Stimulated activated CD8-positive, alpha-beta memory T cell treated with anti-CD3 and anti-CD28 coated beads, Interleukin-4, amount 100 ng/mL, for 48 hours (primary cell): ENCODE measurements at regions not wholly inside any gene's neighbourhood (a gene's known extent, or its start where the extent isn't known, plus 50 kb on each side); places are given as distances from the start of the nearest gene placed in this dataset.
"Not testable (repeated sequence)": the region's sequence is repeated elsewhere in the genome, so short reads cannot be mapped to it uniquely, and the experiment has no call there.

Source experiments
- DNase-seq: peaks from one replicate; pipeline ENCODE4 v3.0.0-alpha.2; 2020

DNA sequence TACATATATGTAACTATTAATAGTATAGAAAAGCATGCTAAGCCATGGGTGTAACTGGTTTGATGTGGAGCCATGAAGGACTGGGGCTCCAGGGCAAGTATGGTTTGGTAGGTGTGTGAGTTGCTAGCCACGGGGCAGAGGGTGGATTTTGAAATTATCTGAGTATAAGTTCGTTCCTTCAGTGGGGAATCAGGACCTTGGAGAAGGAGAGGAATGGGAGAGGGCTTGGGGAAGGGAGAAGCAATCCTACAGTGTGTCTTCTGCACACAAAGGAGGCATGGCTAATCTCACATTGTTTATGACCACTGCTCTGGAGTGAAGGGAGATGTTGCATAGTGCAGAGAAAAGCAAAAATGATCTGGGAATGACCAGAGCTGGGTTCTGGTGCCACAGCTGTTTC, 127.8 kb upstream of the CADM1 start:
- DNase-seq, result no peak

DNA sequence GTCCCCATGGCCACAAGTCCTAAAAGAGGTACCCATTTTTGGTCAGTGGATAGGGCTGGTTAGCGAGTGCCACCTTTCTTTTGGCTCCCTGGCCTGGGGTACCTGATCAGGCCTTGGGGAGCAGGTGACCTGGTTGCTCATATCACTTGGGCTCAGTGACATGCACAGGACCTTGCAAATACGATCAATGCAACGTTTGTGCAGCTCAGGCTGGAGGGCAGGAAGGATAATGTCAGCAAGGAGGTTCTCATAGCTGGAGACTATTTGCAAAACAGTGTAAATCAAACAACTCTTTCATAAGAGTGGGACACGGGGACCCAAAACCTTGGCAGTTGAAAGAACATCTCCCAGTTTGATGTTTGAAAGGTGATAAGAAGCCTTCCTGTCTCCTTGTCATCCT, 127.4 kb upstream of the CADM1 start:
- no peak for DNase-seq

DNA sequence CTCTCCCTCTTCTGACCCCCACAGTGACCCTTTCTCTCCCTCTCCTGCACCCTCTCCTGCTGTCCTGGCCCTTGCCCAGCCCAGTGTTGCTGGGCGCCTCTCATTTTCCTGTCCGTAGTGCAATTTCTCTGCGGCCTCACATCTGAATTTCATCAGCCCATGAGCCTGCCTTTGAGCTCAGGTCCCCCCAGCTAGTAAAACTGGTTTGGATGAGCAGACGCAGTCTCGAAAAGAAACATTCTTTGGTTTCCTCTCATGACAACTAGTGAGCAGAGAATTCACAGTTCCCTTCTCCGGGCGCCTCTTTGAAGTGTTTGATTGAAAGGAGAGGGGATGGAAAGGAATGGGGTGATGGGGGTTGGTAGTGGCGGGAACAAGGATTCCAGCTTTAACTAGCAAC, 126.0 kb upstream of the CADM1 start:
- DNase-seq, result no peak

DNA sequence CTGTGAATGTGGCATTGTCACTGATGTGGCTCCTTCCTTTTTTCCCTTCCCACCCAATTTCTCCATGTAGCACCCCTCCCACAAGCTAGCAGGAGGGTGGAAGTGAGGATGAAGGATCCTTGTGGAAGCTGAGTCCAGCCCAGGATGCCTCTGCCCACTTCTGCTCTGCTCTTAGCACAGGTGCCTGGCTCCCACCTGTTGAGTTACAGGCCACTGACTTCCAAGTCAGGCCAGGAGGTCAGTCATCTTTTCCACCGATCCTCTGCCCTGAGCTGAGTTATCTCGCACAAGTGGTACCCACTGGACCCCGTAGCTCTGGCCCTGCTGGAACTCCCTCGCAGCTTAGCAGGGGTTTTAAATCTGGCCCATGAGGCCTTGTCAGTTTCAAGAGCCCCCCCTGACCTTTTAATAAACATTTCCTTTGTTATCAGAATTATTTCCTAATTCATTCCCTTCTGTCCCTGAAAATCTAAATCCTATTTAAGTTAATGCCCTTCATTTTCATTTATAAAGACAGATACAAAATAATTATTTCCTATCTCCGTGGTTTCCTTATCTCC, 125.3 kb upstream of the CADM1 start:
- no peak for DNase-seq

DNA sequence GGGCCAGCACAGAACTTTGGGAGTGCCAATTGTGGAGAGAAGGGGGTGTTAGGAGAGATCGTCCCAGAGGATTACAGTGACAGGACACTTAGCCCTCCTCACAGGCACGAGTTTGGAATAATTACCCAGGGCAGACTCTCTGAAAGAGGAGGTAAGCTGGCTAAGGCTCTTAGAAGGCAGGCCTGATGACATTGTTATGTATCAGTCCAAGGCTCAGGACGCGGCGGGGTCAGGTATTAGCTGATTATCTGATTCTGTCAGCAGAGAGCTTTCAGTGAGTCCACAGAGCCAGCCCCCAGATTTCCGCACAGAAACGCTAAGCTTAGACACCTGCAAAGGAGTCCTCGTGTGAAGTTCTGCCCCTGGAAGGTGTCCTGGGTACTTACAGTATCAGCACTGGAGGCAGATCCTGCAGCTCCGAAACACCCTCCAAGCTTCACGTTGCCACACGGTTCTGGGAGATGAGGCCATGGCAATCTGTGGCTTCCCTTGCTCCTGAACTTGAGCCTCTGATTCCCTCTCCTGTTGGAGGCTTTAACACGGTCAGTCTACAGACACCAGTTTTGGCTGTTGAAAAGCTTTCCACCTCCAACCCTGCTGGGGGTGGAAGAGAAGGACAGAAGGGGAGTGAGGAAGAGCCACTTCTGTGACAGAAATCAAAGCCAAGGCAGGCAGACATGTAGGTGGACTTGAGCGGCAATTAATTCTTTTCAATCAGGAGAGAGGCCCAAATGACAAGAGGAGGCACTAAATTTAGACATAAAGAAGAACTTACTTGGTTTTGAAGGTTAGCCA, 123.6 kb upstream of the CADM1 start:
- no peak for DNase-seq

DNA sequence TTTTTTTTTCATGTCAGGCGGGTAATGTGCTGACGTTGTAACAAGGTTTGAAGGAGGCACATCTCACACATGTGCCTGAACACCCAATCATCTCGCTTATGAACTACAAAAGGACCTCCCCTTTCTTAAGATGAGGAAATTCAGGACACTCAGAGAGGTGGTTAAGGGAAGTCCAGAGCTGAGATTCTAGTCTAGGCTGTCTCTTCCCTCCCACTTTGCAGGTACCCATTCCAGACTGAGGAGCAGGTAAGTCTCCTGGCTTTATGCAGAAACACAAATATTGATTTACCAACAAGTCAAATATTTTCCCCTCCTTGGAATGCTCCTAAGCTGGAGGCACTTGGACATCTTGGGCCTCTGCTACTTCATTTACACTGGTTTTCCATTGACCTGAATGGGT, 122.9 kb upstream of the CADM1 start:
- DNase-seq, result no peak

DNA sequence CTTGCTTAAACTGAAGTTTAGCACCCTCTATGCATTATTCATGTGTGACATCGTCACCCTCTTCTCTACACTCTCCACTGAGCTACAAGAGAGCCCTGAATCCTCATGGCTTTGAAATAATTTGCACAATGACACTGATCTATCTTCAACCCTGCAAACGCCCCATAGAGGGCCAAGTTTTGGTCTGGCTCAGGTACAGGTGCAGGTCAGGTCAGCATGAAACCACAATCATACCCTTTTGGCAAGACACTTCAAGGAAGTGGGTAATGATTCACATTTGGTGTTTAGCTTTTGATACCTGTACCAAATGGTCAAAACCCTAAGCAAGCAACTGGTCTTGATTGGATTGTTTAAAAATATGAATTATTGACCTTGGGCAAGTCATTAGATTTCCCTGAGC, 122.2 kb upstream of the CADM1 start:
- no peak for DNase-seq

DNA sequence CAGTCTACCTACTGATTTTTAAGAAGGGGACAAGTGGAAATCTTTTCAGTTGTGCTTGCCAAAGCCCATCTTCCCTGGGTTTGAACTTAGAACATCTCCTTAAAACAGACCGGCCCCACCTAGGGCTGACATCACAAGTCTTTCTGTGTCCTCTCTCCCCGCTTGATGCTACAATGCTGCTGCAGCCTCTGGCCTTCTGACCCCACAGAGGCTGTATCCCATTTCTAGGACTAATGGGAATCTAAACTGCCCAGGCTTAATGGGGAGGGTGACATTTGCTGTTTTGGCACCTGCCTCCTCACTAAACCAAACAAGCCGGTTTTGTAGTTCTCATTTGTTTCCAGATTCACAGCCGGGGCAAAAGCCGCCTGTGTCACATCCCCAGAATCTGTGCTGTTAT, 121.3 kb upstream of the CADM1 start:
- no peak for DNase-seq

DNA sequence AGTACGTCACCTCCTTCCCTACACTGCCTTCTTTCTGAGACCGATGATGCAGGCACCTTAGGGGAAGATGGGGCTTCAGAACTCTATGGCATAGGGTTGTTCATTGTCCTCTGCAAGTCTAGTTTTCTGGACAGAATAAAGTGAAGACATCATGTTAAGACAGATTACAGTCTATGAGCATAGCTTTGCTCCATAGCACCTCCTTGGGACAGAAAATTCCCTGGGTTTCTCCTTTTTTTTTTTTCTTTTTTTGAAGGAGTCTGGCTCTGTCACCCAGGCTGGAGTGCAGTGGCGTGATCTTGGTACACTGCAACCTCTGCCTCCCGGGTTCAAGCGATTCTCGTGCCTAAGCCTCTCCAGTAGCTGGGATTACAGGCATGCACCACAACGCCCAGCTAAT, 119.8 kb upstream of the CADM1 start:
- DNase-seq, result no peak

DNA sequence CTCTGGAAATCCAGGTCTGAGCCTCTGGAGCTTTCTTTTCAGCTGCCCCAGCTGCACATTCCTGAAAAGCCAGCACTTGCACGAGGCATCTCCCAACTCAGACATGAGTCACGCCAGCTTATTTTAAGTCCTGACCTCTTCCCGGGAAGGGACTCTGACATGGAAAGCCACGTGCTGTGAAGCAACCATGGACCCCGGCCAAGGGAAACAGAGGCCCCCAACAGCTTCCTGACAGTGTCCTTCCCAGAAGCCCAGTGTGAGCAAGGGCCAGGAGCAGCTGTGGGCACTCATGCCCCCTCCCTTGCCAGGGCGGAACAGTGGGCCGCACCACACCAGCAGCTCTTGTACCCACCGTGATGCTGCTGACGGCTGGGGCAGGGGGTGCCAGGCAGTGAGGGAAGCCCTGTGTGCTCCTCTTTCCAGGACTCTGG, 118.8 kb upstream of the CADM1 start:
- DNase-seq, result no peak

DNA sequence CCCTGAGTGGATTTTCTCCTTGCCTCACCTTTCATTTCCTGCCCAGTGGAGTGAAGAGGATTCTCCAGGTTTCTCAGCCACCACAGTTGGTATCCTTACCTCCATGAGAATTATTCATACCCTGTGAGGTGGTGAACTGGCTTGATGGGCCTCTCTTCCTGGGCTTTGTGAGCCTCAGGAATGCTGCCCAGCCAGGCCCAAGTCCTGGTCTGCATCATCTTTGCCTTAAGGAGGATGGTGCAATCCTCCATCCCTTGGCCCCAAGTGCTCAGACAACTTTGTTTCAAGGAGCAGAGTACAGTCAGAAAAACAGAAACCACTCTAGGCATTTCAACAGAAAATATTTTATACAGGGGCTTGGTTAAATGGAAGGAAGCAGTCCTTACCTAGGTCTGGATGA, 114.2 kb upstream of the CADM1 start:
- DNase-seq, result no peak

DNA sequence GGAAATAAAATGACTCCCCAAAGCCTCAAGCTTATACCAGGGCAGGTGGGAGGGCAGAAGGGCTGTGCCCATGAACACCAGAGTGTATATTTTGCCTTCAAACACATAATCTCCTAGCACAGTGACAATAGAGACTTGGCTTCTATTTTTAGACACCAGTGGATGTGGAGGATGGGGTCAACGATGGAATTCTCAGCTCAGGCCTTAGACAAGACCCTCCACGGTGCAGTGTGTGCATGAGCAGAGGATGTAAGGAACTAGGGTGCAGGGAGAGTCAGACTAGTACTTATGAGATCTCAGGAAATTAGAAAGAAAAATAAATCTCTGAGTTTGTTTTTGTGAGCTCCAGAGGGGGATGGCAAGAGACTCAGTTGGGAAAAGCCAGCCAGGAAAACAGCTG, 113.6 kb upstream of the CADM1 start:
- no peak for DNase-seq

DNA sequence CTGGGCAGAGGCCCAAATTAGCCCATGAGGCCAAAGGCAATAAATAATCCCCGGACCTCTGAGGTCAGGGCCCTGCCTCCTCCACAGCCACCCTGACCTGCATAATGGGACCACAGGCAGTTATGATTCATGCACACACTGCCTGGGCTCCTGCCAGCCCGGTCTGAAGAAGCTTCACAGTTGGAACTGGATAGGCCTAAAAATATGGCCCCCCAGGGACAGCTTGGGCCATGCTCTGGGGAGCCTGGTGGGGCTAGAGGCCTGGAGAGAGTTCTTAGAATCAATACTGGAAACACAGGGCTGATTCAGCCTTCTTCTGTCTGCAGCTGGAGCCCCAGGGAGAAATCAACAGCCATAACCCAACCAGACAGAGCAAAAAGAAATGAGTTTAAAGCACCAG, 112.8 kb upstream of the CADM1 start:
- no peak for DNase-seq

DNA sequence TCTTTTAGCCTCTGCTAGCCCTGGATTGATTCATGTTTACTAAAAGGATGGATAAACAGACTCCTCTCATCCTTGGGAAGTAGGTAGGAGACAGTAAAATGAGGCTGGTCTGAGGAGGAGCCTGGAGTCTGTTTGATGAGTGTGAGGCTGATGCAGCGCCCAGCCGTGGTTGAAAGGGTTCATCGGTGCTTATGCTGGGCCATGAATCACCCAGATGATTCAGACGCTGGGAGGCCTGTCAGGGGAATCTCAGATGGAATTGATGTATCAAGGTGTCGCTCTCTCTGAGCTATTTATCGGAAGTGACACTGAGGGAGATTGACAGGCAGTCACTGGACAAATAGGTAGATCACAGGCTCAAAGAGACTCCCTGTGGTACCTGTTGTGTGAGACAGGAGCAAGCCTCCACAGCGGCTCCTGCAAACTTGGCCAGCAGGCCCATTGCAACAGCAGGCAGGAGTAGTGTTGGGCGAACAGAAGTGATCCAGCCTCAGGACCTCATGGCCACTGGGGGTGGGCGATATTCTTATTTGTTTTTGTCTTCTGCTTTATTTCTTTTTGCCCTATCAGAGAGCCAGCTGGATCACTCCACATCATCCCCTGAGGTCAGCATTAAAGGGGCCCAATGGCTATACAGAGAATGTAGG, 109.9 kb upstream of the CADM1 start:
- DNase-seq, result no peak

DNA sequence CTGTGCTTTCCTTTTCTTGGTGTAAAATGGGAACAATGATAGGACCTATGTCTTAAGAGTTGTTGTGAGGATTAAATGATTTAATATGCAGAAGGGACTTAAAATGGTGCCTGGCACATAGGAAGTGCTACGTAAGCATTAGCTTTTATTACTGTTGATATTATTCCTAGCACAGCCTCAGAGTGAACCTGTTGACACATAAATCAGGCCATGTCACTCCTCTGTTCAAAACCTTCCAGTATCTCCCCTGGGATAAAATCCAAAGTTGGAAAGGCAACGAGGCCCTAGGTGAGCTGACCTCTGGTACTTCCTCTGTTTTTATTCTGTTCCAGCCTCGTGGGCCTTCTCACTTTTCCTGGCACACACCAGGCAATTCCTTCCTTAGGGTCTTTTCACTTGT, 108.8 kb upstream of the CADM1 start:
- no peak for DNase-seq

DNA sequence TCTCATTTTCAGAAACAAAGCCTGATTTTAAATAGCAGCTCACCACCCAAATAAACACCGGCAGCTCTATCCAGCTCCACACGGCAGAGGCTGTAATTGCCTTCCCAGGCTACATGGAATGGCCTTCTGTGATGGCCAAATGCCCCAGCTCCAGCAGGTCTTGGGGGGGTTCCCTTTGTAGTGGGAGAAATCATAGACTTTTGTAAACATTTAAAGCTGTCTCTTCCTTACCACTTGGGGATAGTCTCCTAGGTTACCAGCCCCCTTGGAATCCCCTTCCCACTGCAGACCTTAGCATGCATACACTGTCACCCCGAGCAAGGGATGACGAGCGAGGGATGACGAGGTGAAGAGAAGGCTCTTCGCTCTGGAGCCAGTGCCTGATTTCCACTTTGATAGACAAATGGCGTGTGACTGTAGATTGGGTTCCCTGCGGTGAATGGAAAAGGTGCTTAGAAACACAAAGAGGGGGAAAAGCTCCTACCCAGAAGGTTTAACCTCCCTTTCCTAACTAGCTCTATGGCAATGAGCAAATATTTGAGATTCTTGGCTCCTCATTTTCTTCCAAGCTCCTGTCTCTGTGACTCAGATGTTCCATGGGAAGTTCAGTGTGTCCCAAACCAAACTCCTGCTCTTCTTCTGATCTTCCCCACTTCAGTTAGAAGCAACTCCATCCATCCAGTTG, 108.0 kb upstream of the CADM1 start:
- no peak for DNase-seq

DNA sequence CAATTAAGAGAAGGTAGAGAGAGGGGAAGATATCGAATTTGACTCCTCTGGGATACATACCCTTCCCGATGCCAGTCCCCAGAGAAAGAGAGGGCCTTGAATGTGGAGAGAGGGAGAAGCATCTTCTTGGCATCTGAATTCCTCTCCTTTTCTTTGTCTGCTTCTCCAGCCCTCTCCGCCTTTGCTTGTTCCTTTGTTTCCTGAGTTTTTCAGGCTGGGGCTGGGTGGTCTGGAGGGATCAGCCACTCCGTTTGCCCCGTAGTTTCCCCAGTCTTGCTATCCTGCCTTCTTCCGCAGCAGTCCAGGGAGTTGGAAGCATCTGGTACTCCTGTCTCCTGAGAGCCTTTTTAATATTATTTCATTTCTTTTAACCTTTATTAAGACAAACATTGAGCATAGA, 107.1 kb upstream of the CADM1 start:
- DNase-seq, result no peak

DNA sequence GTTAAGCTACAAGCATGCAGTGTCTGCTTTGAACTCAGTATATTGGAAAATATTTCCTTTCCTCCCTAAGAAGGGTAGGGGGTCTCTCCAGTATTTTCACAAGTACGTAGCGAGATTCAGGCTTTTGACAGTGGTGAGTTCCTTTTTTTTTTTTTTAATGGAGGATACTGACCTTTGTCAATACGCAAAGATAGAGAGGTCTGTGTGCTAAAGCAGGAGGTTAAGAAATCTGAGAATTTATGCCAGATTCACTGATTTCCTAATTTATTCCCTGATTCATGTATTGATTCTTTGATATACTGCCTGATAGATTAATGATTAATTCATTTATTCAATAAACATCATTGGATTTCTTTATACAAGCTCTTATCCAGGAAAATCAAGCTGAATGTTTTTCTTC, 106.7 kb upstream of the CADM1 start:
- DNase-seq, result no peak

DNA sequence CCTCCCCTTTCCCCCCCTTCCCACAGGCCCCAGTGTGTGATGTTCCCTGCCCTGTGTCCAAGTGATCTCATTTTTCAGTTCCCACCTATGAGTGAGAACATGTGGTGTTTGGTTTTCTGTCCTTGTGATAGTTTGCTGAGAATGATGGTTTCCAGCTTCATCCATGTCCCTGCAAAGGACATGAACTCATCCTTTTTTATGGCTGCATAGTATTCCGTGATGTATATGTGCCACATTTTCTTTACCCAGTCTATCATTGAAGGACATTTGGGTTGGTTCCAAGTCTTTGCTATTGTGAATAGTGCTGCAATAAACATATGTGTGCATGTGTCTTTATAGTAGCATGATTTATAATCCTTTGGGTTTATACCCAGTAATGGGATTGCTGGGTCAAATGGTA, 106.0 kb upstream of the CADM1 start:
- not testable (repeated sequence) for DNase-seq

DNA sequence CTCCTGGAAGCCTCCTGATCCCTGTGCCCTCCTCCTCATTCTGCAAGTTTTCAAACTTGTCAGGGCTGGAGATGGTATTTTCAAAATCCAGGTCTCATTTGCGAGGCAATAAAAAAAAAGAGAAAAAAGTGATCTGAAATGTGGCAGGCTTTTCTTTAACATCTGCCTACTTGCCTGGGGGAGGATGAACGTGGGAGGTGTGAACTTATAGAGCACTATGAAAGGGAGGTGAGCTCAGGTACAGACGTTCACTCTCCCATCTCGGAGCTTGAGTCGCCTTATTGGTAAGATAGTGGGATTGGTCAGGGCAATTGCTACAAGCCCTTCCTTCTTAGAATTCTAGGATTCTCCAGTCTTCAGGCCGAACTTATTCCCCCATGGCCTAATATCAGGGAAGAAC, 104.8 kb upstream of the CADM1 start:
- no peak for DNase-seq

DNA sequence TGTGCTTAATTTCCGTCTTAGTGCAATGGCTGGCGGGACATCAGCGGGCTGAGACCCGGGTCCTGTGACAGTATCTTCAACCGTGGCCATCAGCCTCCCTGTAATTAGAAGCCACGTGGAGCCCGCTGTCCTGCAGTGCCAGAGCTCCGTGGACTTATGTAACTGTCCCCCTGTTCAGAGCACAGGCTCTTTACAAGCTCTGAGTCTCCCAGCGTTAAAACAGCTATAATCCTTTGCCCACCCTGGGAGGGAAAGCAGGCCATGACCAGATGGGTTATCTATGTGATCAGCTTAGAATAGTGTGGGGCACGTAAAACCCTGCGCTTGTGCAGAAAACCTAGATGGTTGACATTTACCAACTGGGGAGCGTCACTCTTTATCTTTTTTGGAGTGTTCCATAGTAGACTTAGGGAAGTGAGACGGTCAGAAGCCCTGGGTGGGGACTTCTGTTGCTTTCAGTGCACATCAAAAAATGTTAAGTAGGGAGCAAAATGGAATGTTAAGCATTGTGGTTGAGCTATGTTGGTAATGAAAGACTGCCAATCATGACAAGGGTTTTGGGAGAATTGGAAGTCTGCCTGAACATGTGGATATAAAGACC, 103.5 kb upstream of the CADM1 start:
- no peak for DNase-seq

DNA sequence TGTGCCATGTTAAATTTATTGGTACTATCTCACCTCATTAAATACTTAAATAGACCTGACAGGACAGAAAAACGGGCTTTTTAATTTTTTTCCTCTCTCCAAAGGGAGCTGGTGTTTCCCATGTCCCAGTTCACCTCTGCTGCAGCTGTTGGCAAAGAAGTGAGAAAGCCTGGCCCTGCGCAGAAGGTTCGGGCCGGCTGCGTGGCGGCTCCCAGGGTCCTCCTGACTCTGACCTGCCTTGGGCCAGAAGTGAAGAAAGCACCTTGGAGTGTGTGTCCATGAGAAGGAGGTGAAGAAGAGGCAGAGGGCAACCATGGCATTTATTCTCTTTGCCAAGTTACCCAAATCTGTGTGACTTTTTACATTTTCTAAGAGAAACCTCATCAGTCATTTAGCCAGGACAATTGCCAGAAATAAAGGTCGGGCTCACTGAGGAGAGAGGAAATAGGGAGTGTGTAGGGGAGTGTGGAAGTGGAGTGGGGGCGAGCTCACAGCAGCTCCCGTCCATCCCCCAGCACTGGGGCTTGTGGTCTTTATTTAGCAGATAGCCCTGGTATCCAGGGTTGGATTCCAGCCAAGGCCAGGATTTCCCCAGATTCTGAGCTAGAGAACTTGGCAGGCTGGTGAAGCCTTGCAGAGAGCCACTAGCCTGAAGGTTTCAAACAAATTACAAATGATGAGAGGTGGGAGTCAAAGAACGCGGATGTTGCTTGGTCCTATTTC, 102.4 kb upstream of the CADM1 start:
- no peak for DNase-seq
